HL-60 (cell line): ENCODE measurements at regions not wholly inside any gene's neighbourhood (a gene's known extent, or its start where the extent isn't known, plus 50 kb on each side); places are given as distances from the start of the nearest gene placed in this dataset.
A peak's percentile ranks its signal among the peaks of the same experiment; 100 is the strongest.
"Not testable (repeated sequence)": the region's sequence is repeated elsewhere in the genome, so short reads cannot be mapped to it uniquely, and the experiment has no call there.

Experiments used
- DNase-seq, 2 experiments: peaks; one replicate each; pipeline ENCODE4 v3.0.0-alpha.2; 2010 to 2020; ENCODE audit warnings: low read depth in 1 of 2, low spot score in 1 of 2
- H3K27ac ChIP-seq: fragments of 250-450 bp; sonication (Bioruptor Pico); replicated peaks from 2 replicates; pipeline ENCODE4 v1.5.1; 2020; ENCODE audit warnings: mild to moderate bottlenecking, moderate library complexity
- H3K27me3 ChIP-seq: fragments of 250-450 bp; sonication (Bioruptor Pico); 2 replicates; pipeline ENCODE4 v1.5.1; 2021; ENCODE audit warnings: mild to moderate bottlenecking, moderate library complexity; ENCODE audit not compliant: insufficient read depth, poor library complexity, severe bottlenecking
- H3K4me3 ChIP-seq: replicated peaks from 2 replicates; pipeline ENCODE4 v1.5.1; 2011; ENCODE audit warnings: mild to moderate bottlenecking, control low read depth, low read length; ENCODE audit not compliant: insufficient read depth
- CTCF ChIP-seq: IDR thresholded peaks from one replicate; pipeline ENCODE4 v1.5.1; 2011; ENCODE audit warnings: low read length, control low read depth, inconsistent platforms; ENCODE audit not compliant: insufficient read depth
- GABPA ChIP-seq: IDR thresholded peaks from 2 replicates; pipeline ENCODE4 v1.6.1; 2012; ENCODE audit warnings: low read depth
- POLR2AphosphoS5 ChIP-seq: IDR thresholded peaks from 2 replicates; pipeline ENCODE4 v1.6.1; 2012; ENCODE audit warnings: low read depth
- REST ChIP-seq: IDR thresholded peaks from 2 replicates; pipeline ENCODE4 v1.6.1; 2012; ENCODE audit warnings: low read depth; ENCODE audit not compliant: insufficient replicate concordance
- SPI1 ChIP-seq: IDR thresholded peaks from 2 replicates; pipeline ENCODE4 v1.6.1; 2012; ENCODE audit warnings: low read depth, mild to moderate bottlenecking, borderline replicate concordance

GRCh38 chr11:69915151-69915500 is 95.9 kb upstream of the FGF3 start:
- H3K4me3 ChIP-seq, result no peak overlapping the region
- TF ChIP-seq POLR2AphosphoS5, result no peak
- no peak for TF ChIP-seq REST
- no peak for TF ChIP-seq CTCF
- no peak for TF ChIP-seq GABPA
- no peak for TF ChIP-seq SPI1
- H3K27ac ChIP-seq, result no peak overlapping the region
- no peak for DNase-seq
- no peaks in the 10 kb centered on the region for H3K27me3 ChIP-seq

GRCh38 chr11:69915501-69916250 is 96.5 kb upstream of the FGF3 start:
- peak; percentile 16 to 36 for DNase-seq
- no peak overlapping the region for H3K27ac ChIP-seq
- H3K4me3 ChIP-seq, result no peak overlapping the region
- TF ChIP-seq GABPA (no peak), POLR2AphosphoS5 (no peak), SPI1 (no peak), REST (no peak), CTCF (peak; percentile 50)
- H3K27me3 ChIP-seq, result no peaks in the 10 kb centered on the region

- H3K27ac ChIP-seq, DNase-seq: not testable (repeated sequence)
Observed at GRCh38 chr11:69916251-69916649, 97.0 kb upstream of the FGF3 start.

GRCh38 chr11:69916806-69917387 is 97.7 kb upstream of the FGF3 start:
- no peak overlapping the region for H3K27ac ChIP-seq
- TF ChIP-seq GABPA, result no peak
- TF ChIP-seq POLR2AphosphoS5, result no peak
- no peak for TF ChIP-seq SPI1
- no peak for TF ChIP-seq CTCF
- no peaks in the 10 kb centered on the region for H3K27me3 ChIP-seq
- H3K4me3 ChIP-seq, result no peak overlapping the region
- DNase-seq, result no peak

More at GRCh38 chr11:69916251-69916649, 97.0 kb upstream of the FGF3 start:
- not testable (repeated sequence) for H3K4me3 ChIP-seq, H3K27me3 ChIP-seq
